Prostate gland (tissue), 2 donors: ENCODE measurements at regions not wholly inside any gene's neighbourhood (a gene's known extent, or its start where the extent isn't known, plus 50 kb on each side); places are given as distances from the start of the nearest gene placed in this dataset.
A peak's percentile ranks its signal among the peaks of the same experiment; 100 is the strongest.

ENCODE experiments used
- DNase-seq: peaks from one replicate; pipeline ENCODE4 v3.0.0-alpha.2; 2019; ENCODE audit warnings: low spot score
- H3K27ac ChIP-seq, 2 donors: fragments of 200-600 bp; sonication (generic); 2 replicates each; pipeline ENCODE4 v1.5.1; 2017 to 2019
- H3K27me3 ChIP-seq: fragments of 200-600 bp; sonication (generic); replicated peaks from 2 replicates; pipeline ENCODE4 v1.5.1; 2019; ENCODE audit not compliant: insufficient read depth
- H3K36me3 ChIP-seq, 2 donors: fragments of 200-600 bp; sonication (generic); 1 replicate in 1 of 2; 2 replicates in 1 of 2; pipeline versions ENCODE4 v1.5.1 to v1.8.1; 2017 to 2019
- H3K4me1 ChIP-seq: fragments of 200-600 bp; sonication (generic); replicated peaks from 2 replicates; pipeline ENCODE4 v1.5.1; 2019
- H3K4me3 ChIP-seq, 2 donors: fragments of 200-600 bp; sonication (generic); 2 replicates each; pipeline ENCODE4 v1.5.1; 2017 to 2019
- H3K9me3 ChIP-seq: fragments of 200-600 bp; sonication (generic); 2 replicates; pipeline ENCODE4 v1.5.1; 2017
- POLR2A ChIP-seq: fragments of 450-650 bp; IDR thresholded peaks from one replicate; pipeline ENCODE4 v1.6.1; 2016; ENCODE audit warnings: antibody characterized with exemption, mild to moderate bottlenecking
- POLR2AphosphoS5 ChIP-seq: sonication (generic); formaldehyde crosslinking; IDR thresholded peaks from one replicate; pipeline ENCODE4 v1.6.1; 2017; ENCODE audit warnings: antibody characterized with exemption
- WGBS: methylation state at CpG from one replicate; pipeline ENCODE4 v1.1.5; 2018; 5-methylcytosine and 5-hydroxymethylcytosine counted together
- intact Hi-C: fragments of 100-400 bp; cut with DNase I; formaldehyde crosslinking; loops from one replicate; pipeline ENCODE4 v1.14.2; 2022
- TF ChIP-seq, protein P1 (sequence below), 4 experiments: fragments of 200-600 bp in 2 of 4; fragments of 450-650 bp in 2 of 4; sonication (generic) in 2 of 4; IDR thresholded peaks; 1 replicate in 3 of 4; 2 replicates in 1 of 4; pipeline ENCODE4 v1.5.1; 2016 to 2019; ENCODE audit warnings: antibody characterized with exemption in 4 of 4, mild to moderate bottlenecking in 2 of 4, moderate library complexity in 2 of 4

GRCh38 chr4:77235289-77235854 is 78.4 kb downstream of the CCNG2 start:
- H3K36me3 ChIP-seq: no peaks in the 10 kb centered on the region
- TF ChIP-seq POLR2AphosphoS5 (no peak), POLR2A (no peak)
- TF ChIP-seq, protein P1, sequence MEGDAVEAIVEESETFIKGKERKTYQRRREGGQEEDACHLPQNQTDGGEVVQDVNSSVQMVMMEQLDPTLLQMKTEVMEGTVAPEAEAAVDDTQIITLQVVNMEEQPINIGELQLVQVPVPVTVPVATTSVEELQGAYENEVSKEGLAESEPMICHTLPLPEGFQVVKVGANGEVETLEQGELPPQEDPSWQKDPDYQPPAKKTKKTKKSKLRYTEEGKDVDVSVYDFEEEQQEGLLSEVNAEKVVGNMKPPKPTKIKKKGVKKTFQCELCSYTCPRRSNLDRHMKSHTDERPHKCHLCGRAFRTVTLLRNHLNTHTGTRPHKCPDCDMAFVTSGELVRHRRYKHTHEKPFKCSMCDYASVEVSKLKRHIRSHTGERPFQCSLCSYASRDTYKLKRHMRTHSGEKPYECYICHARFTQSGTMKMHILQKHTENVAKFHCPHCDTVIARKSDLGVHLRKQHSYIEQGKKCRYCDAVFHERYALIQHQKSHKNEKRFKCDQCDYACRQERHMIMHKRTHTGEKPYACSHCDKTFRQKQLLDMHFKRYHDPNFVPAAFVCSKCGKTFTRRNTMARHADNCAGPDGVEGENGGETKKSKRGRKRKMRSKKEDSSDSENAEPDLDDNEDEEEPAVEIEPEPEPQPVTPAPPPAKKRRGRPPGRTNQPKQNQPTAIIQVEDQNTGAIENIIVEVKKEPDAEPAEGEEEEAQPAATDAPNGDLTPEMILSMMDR (IDR thresholded peaks at IDR 0.05): no peak
- H3K4me3 ChIP-seq: no peak overlapping the region
- intact Hi-C loops: no loop called here
- no peaks in the 10 kb centered on the region for H3K4me1 ChIP-seq
- no peaks in the 10 kb centered on the region for H3K27me3 ChIP-seq
- DNase-seq: no peak
- WGBS: 94% methylated on average over 2 of the region's 2 CpGs
- H3K27ac ChIP-seq: no peak overlapping the region
- H3K9me3 ChIP-seq: no peaks in the 10 kb centered on the region

GRCh38 chr4:77236806-77237205 is 79.8 kb downstream of the CCNG2 start:
- TF ChIP-seq POLR2AphosphoS5: no peak
- no peak for TF ChIP-seq POLR2A
- TF ChIP-seq, protein P1 (IDR thresholded peaks at IDR 0.05): no peak
- WGBS: 78% methylated on average over 3 of the region's 3 CpGs
- no peaks in the 10 kb centered on the region for H3K27me3 ChIP-seq
- H3K4me1 ChIP-seq: no peaks in the 10 kb centered on the region
- H3K27ac ChIP-seq: no peak overlapping the region
- H3K36me3 ChIP-seq: no peaks in the 10 kb centered on the region
- H3K4me3 ChIP-seq: no peak overlapping the region
- no peaks in the 10 kb centered on the region for H3K9me3 ChIP-seq
- intact Hi-C loops: no loop called here
- no peak for DNase-seq

DNA sequence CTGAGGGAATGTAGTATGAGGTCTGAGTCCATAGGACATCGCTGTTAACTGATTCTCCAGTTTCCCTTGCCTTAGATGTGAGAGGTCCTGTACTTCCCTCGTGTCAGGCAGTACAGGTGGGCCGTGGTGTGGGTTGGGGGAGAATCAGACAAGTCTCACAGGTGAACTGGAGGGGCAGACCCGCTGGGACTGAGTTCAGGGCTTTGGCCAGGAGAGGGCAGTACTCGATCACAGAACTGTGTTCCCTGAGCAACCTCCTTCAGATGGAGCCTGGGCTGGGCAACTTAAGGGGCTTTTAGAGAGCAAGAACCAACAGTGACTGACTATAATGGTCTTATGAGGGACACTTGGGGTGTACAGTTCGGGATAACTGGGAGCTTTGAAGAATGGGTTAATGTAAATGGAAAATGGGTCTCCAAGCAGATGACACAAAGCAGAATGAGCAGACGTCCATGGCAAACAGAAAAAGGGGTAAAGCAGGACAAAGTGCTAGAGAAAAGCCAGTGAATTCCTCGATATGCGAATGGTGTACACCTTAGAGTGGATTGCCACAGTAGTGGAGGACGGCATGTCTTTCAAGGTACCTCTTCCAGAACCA is 83.6 kb downstream of the CCNG2 start:
- Histone ChIP-seq H3K4me3 (no peak overlapping the region), H3K27ac (no peak overlapping the region), H3K9me3 (no peaks in the 10 kb centered on the region), H3K36me3 (no peaks in the 10 kb centered on the region), H3K27me3 (no peaks in the 10 kb centered on the region), H3K4me1 (no peaks in the 10 kb centered on the region)
- no peak for TF ChIP-seq POLR2AphosphoS5
- TF ChIP-seq POLR2A: no peak
- TF ChIP-seq, protein P1 (IDR thresholded peaks at IDR 0.05): peak; percentile 13 to 83 (median 74)
- intact Hi-C loops: no loop called here
- 34% methylated on average over 10 of the region's 10 CpGs for WGBS
- DNase-seq: peak; percentile 51

DNA sequence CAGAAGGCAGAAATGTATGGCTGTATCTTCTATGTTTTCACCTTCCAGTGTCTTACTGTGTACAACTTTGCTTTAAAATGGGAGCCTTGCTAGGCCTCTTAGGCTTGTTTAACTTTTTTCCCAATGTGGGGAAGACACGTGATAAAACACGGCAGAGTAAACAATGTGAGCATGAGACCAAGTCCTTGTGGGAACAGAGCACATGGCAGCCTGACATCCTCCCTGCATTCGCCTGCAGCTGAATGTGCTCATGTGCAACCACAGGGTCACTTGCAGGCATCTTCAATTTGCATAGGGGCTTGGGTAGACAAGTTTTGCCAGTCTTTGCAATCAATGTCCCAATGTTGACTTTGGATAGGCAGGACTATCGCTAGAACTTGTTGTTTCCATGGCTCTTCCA is 91.8 kb downstream of the CCNG2 start:
- DNase-seq: no peak
- WGBS: 36% methylated on average over 4 of the region's 4 CpGs
- intact Hi-C loops: no loop called here

More for the DNA sequence above, 91.8 kb downstream of the CCNG2 start:
- H3K4me3 ChIP-seq: no peak overlapping the region
- no peak overlapping the region for H3K27ac ChIP-seq
- TF ChIP-seq POLR2AphosphoS5: no peak
- TF ChIP-seq, protein P1 (IDR thresholded peaks at IDR 0.05): no peak
- no peak for TF ChIP-seq POLR2A
- no peaks in the 10 kb centered on the region for H3K9me3 ChIP-seq
- no peaks in the 10 kb centered on the region for H3K36me3 ChIP-seq
- H3K4me1 ChIP-seq: no peaks in the 10 kb centered on the region
- H3K27me3 ChIP-seq: no peaks in the 10 kb centered on the region
